ENCODE measurements at regions not wholly inside any gene's neighbourhood (a gene's known extent, or its start where the extent isn't known, plus 50 kb on each side); places are given as distances from the start of the nearest gene placed in this dataset.

DNA sequence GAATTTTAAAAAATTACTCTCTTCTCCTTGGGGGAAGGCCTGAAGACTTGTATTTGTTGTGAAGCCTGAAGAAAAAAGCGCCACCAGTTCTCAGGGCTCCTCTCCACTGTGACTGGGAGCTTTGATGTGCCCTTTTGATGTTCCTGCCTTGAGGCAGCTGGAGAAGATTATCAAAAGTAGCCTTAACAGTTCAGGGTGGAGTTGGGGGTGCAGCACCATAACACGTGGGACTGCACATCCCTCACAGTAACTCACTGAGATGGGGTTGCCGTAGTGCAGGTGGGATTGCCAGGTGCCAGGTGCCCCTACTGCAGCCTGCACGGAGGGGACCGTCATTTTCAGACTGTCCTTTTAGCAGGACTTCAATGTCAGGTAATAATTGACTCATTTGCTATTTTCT, 474.1 kb downstream of the ETNK1 start:
- Histone ChIP-seq H3K27ac (ENCODE audit: low read depth, low read length) (peak overlapping the region; percentile 27), H2BK15ac (replicated peaks; ENCODE audit: low read depth) (no peak overlapping the region), H3K9ac (ENCODE audit: low read length) (no peak overlapping the region), H4K5ac (ENCODE audit: low read length) (no peak overlapping the region), H4K8ac (ENCODE audit: low read depth, low read length) (no peak overlapping the region), H3K36me3 (ENCODE audit: control insufficient read depth, insufficient read depth, low read length) (no peaks in the 10 kb centered on the region), H2BK120ac (ENCODE audit: low read depth, low read length) (no peak overlapping the region), H3K4me2 (ENCODE audit: low read length) (no peak overlapping the region), H3K4ac (ENCODE audit: low read depth, low read length) (no peak overlapping the region), H2AK5ac (ENCODE audit: low read length) (no peak overlapping the region), H3K4me1 (ENCODE audit: control insufficient read depth, low read depth, low read length) (no peaks in the 10 kb centered on the region), H3K18ac (ENCODE audit: low read length) (no peak overlapping the region), H3K27me3 (ENCODE audit: insufficient read depth, low read length, poor library complexity) (no peaks in the 10 kb centered on the region), H3K23ac (ENCODE audit: low read length) (no peak overlapping the region), H3K79me1 (ENCODE audit: low read length) (no peaks in the 10 kb centered on the region), H3K4me3 (ENCODE audit: low read length) (no peak overlapping the region), H3K79me2 (ENCODE audit: control insufficient read depth, insufficient read depth, low read length) (no peaks in the 10 kb centered on the region), H3K56ac (ENCODE audit: low read length) (no peak overlapping the region), H2BK5ac (ENCODE audit: low read length) (peak overlapping the region; percentile 32)
- peak; percentile 36 for DNase-seq
- no CpG with 5 or more reads among the region's 5 CpGs for WGBS (ENCODE audit: extremely low coverage, insufficient coverage, low lambda C conversion rate)

DNA sequence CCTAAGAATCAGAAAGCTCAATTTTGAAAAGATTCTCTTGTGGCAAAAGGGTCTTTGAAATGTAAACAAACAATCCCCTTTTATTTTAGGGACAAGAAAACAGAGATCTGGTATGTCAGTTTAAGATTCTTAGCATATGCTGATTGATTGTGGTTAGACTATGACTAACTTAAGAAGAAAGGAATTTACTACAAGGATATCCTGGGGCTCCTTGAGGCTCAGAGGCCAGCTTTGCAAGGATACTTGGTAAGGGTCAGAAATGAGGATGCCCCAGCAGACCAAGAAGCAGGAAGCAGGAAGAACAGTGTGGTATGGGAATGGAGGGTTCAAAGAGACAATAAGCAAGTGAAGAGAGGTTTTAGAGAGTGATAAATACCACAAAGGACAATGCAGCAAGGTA, 474.6 kb downstream of the ETNK1 start:
- H3K23ac ChIP-seq (ENCODE audit: low read length), result no peak overlapping the region
- H3K27me3 ChIP-seq (ENCODE audit: insufficient read depth, low read length, poor library complexity), result no peaks in the 10 kb centered on the region
- no peaks in the 10 kb centered on the region for H3K79me2 ChIP-seq (ENCODE audit: control insufficient read depth, insufficient read depth, low read length)
- no peak overlapping the region for H3K4me3 ChIP-seq (ENCODE audit: low read length)
- no peak overlapping the region for H4K5ac ChIP-seq (ENCODE audit: low read length)
- H3K79me1 ChIP-seq (ENCODE audit: low read length), result no peaks in the 10 kb centered on the region
- no peak overlapping the region for H3K56ac ChIP-seq (ENCODE audit: low read length)
- H3K4me1 ChIP-seq (ENCODE audit: control insufficient read depth, low read depth, low read length), result no peaks in the 10 kb centered on the region
- H2BK120ac ChIP-seq (ENCODE audit: low read depth, low read length), result no peak overlapping the region
- no peak overlapping the region for H4K8ac ChIP-seq (ENCODE audit: low read depth, low read length)
- H2AK5ac ChIP-seq (ENCODE audit: low read length), result no peak overlapping the region
- no peaks in the 10 kb centered on the region for H3K36me3 ChIP-seq (ENCODE audit: control insufficient read depth, insufficient read depth, low read length)
- peak; percentile 69 for DNase-seq
- no peak overlapping the region for H3K9ac ChIP-seq (ENCODE audit: low read length)
- H3K18ac ChIP-seq (ENCODE audit: low read length), result no peak overlapping the region
- no peak overlapping the region for H3K4ac ChIP-seq (ENCODE audit: low read depth, low read length)
- no peak overlapping the region for H3K27ac ChIP-seq (ENCODE audit: low read depth, low read length)
- H3K4me2 ChIP-seq (ENCODE audit: low read length), result no peak overlapping the region
- H2BK15ac ChIP-seq (replicated peaks; ENCODE audit: low read depth), result no peak overlapping the region
- no peak overlapping the region for H2BK5ac ChIP-seq (ENCODE audit: low read length)

DNA sequence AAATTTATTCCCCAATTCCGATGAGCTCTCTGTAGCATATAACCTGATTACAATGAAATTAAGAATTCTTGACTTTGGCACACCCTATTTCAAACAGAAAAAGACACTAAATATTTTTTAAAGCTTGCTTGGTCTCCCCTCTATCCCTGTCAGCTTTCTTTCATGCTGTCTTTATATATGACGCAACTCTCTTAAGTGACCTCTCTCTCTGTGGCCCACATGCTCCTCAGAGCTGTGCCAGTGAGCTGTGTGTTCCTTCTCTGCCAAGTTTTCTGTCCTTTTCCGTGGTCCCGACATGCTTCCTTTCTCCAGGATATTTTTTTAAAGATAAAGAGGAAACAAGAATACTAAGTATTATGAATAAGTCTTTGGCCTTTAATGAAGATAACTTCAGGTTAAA, 484.0 kb downstream of the ETNK1 start:
- H2BK15ac ChIP-seq (replicated peaks; ENCODE audit: low read depth), result no peak overlapping the region
- H3K9ac ChIP-seq (ENCODE audit: low read length), result no peak overlapping the region
- no peak for DNase-seq
- no peaks in the 10 kb centered on the region for H3K4me1 ChIP-seq (ENCODE audit: control insufficient read depth, low read depth, low read length)
- H3K18ac ChIP-seq (ENCODE audit: low read length), result no peak overlapping the region
- H3K27me3 ChIP-seq (ENCODE audit: insufficient read depth, low read length, poor library complexity), result no peaks in the 10 kb centered on the region
- H3K79me2 ChIP-seq (ENCODE audit: control insufficient read depth, insufficient read depth, low read length), result no peaks in the 10 kb centered on the region
- H2BK120ac ChIP-seq (ENCODE audit: low read depth, low read length), result no peak overlapping the region
- no peak overlapping the region for H3K23ac ChIP-seq (ENCODE audit: low read length)
- no peak overlapping the region for H3K4me3 ChIP-seq (ENCODE audit: low read length)
- no CpG with 5 or more reads among the region's 4 CpGs for WGBS (ENCODE audit: extremely low coverage, insufficient coverage, low lambda C conversion rate)
- no peak overlapping the region for H3K27ac ChIP-seq (ENCODE audit: low read depth, low read length)
- H3K4ac ChIP-seq (ENCODE audit: low read depth, low read length), result no peak overlapping the region
- no peak overlapping the region for H4K8ac ChIP-seq (ENCODE audit: low read depth, low read length)
- no peak overlapping the region for H3K56ac ChIP-seq (ENCODE audit: low read length)
- no peak overlapping the region for H2BK5ac ChIP-seq (ENCODE audit: low read length)
- no peak overlapping the region for H3K4me2 ChIP-seq (ENCODE audit: low read length)
- H3K36me3 ChIP-seq (ENCODE audit: control insufficient read depth, insufficient read depth, low read length), result no peaks in the 10 kb centered on the region
- no peaks in the 10 kb centered on the region for H3K79me1 ChIP-seq (ENCODE audit: low read length)
- no peak overlapping the region for H2AK5ac ChIP-seq (ENCODE audit: low read length)
- H4K5ac ChIP-seq (ENCODE audit: low read length), result no peak overlapping the region

DNA sequence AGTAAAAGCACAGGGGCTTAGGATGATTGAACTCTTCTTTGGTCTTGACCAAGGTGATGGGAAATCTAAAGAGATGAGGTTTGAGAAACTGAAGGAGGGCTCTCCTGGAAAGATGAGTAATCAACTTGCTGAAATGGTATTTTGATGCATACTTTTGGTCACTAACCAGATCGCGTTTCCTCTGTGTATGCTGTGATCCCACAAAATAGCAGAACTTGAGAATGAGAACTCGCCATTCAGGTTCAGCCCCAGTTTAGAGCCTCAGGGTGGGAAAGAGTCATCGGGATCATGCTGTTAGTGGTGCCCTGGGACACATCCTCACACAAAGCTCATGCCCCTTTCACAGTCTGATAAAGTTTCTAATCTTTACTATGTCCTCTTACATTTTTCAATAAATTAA, 488.8 kb downstream of the ETNK1 start:
- no peak overlapping the region for H3K23ac ChIP-seq (ENCODE audit: low read length)
- H3K9ac ChIP-seq (ENCODE audit: low read length), result no peak overlapping the region
- no peak overlapping the region for H2BK120ac ChIP-seq (ENCODE audit: low read depth, low read length)
- no peak overlapping the region for H3K56ac ChIP-seq (ENCODE audit: low read length)
- no peak overlapping the region for H2BK5ac ChIP-seq (ENCODE audit: low read length)
- no peak overlapping the region for H3K4me2 ChIP-seq (ENCODE audit: low read length)
- no peaks in the 10 kb centered on the region for H3K79me2 ChIP-seq (ENCODE audit: control insufficient read depth, insufficient read depth, low read length)
- H2AK5ac ChIP-seq (ENCODE audit: low read length), result no peak overlapping the region
- H4K8ac ChIP-seq (ENCODE audit: low read depth, low read length), result no peak overlapping the region
- DNase-seq, result peak; percentile 58
- no peaks in the 10 kb centered on the region for H3K4me1 ChIP-seq (ENCODE audit: control insufficient read depth, low read depth, low read length)
- no peaks in the 10 kb centered on the region for H3K79me1 ChIP-seq (ENCODE audit: low read length)
- no peaks in the 10 kb centered on the region for H3K27me3 ChIP-seq (ENCODE audit: insufficient read depth, low read length, poor library complexity)
- no peak overlapping the region for H3K4ac ChIP-seq (ENCODE audit: low read depth, low read length)
- no peak overlapping the region for H3K27ac ChIP-seq (ENCODE audit: low read depth, low read length)
- H2BK15ac ChIP-seq (replicated peaks; ENCODE audit: low read depth), result no peak overlapping the region
- H4K5ac ChIP-seq (ENCODE audit: low read length), result no peak overlapping the region
- no peak overlapping the region for H3K18ac ChIP-seq (ENCODE audit: low read length)
- H3K4me3 ChIP-seq (ENCODE audit: low read length), result no peak overlapping the region
- no CpG with 5 or more reads among the region's 4 CpGs for WGBS (ENCODE audit: extremely low coverage, insufficient coverage, low lambda C conversion rate)
- no peaks in the 10 kb centered on the region for H3K36me3 ChIP-seq (ENCODE audit: control insufficient read depth, insufficient read depth, low read length)

DNA sequence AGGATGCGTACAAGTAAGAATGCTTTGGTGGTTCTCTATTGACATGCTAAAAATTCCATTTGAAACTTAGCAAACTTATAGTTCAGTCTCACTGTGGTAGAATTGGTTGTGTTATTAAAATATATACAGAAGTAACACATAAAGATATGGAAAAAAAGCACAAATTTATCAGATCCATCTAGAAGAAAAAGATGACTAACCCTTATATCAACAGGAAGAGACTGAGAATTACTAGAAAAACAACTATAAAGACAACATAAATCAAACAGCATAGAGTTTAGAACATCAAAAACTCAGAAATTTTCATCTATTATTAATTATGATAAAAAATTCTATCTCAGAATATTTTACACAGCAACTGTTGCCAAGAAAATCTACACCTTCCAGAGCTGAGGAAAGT, 491.0 kb downstream of the ETNK1 start:
- Histone ChIP-seq H3K9ac (ENCODE audit: low read length) (no peak overlapping the region), H3K27ac (ENCODE audit: low read depth, low read length) (no peak overlapping the region), H3K4me1 (ENCODE audit: control insufficient read depth, low read depth, low read length) (no peaks in the 10 kb centered on the region), H3K4ac (ENCODE audit: low read depth, low read length) (no peak overlapping the region), H2BK15ac (replicated peaks; ENCODE audit: low read depth) (no peak overlapping the region), H4K5ac (ENCODE audit: low read length) (no peak overlapping the region), H3K23ac (ENCODE audit: low read length) (no peak overlapping the region), H3K79me1 (ENCODE audit: low read length) (no peaks in the 10 kb centered on the region), H3K4me2 (ENCODE audit: low read length) (no peak overlapping the region), H3K79me2 (ENCODE audit: control insufficient read depth, insufficient read depth, low read length) (no peaks in the 10 kb centered on the region), H4K8ac (ENCODE audit: low read depth, low read length) (no peak overlapping the region), H3K27me3 (ENCODE audit: insufficient read depth, low read length, poor library complexity) (no peaks in the 10 kb centered on the region), H3K56ac (ENCODE audit: low read length) (no peak overlapping the region), H2BK5ac (ENCODE audit: low read length) (no peak overlapping the region), H2AK5ac (ENCODE audit: low read length) (no peak overlapping the region), H2BK120ac (ENCODE audit: low read depth, low read length) (no peak overlapping the region), H3K4me3 (ENCODE audit: low read length) (no peak overlapping the region), H3K18ac (ENCODE audit: low read length) (no peak overlapping the region), H3K36me3 (ENCODE audit: control insufficient read depth, insufficient read depth, low read length) (no peaks in the 10 kb centered on the region)
- no peak for DNase-seq
- WGBS (ENCODE audit: extremely low coverage, insufficient coverage, low lambda C conversion rate), result no CpG with 5 or more reads among the region's 1 CpG

DNA sequence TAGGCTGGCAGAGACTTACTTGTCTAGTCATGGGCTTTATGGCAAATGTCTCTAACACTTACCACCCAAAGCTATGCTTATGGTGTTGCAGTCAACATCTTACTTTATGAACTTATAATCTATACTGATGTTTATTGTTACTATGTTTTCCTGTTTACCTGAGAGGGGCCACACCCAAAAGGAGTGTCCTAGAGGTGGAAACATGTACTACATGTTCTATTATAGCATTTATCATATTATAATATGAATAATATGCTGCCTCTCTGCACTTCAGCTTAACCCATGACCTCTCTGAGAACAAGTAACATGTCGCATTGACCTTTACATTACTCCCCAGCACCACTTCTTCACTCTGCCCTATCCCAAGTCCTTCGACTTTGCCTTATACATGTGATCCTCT, 501.8 kb downstream of the ETNK1 start:
- Histone ChIP-seq H2BK120ac (ENCODE audit: low read depth, low read length) (no peak overlapping the region), H3K23ac (ENCODE audit: low read length) (no peak overlapping the region), H2AK5ac (ENCODE audit: low read length) (no peak overlapping the region), H3K27ac (ENCODE audit: low read depth, low read length) (no peak overlapping the region), H4K8ac (ENCODE audit: low read depth, low read length) (no peak overlapping the region), H3K4ac (ENCODE audit: low read depth, low read length) (no peak overlapping the region), H3K36me3 (ENCODE audit: control insufficient read depth, insufficient read depth, low read length) (no peaks in the 10 kb centered on the region), H3K27me3 (ENCODE audit: insufficient read depth, low read length, poor library complexity) (no peaks in the 10 kb centered on the region), H2BK15ac (replicated peaks; ENCODE audit: low read depth) (no peak overlapping the region), H3K18ac (ENCODE audit: low read length) (no peak overlapping the region), H3K79me1 (ENCODE audit: low read length) (no peaks in the 10 kb centered on the region), H3K9ac (ENCODE audit: low read length) (no peak overlapping the region), H3K4me1 (ENCODE audit: control insufficient read depth, low read depth, low read length) (no peaks in the 10 kb centered on the region), H2BK5ac (ENCODE audit: low read length) (no peak overlapping the region), H3K4me3 (ENCODE audit: low read length) (no peak overlapping the region), H3K56ac (ENCODE audit: low read length) (no peak overlapping the region), H3K79me2 (ENCODE audit: control insufficient read depth, insufficient read depth, low read length) (no peaks in the 10 kb centered on the region), H4K5ac (ENCODE audit: low read length) (no peak overlapping the region), H3K4me2 (ENCODE audit: low read length) (no peak overlapping the region)
- DNase-seq, result no peak
- no CpG with 5 or more reads among the region's 2 CpGs for WGBS (ENCODE audit: extremely low coverage, insufficient coverage, low lambda C conversion rate)

Data from mesendoderm (in vitro differentiated cells).